ENCODE measurements at regions not wholly inside any gene's neighbourhood (a gene's known extent, or its start where the extent isn't known, plus 50 kb on each side); places are given as distances from the start of the nearest gene placed in this dataset.

- Mint-ChIP-seq H3K36me3 (ENCODE audit: insufficient read depth, unreplicated experiment) (no peaks in the 10 kb centered on the region), H3K27me3 (ENCODE audit: unreplicated experiment) (no peaks in the 10 kb centered on the region), H3K9me3 (ENCODE audit: low read depth, unreplicated experiment) (peaks cover 9% of the 10 kb centered on the region), H3K27ac (ENCODE audit: unreplicated experiment) (no peak overlapping the region), H3K4me1 (ENCODE audit: low read depth, unreplicated experiment) (no peaks in the 10 kb centered on the region), H3K4me3 (ENCODE audit: low read depth, unreplicated experiment) (no peak overlapping the region)
- intact Hi-C loops (cut with micrococcal nuclease; ENCODE audit: unreplicated experiment) = no loop called here
- BruUV-seq (replicated peaks) = no TSS peak
- TF ChIP-seq CTCF (IDR thresholded peaks at IDR 0.05; ENCODE audit: unreplicated experiment) = no peak
- CTCF ChIA-PET = no interaction called here
- no peak for DNase-seq
Measured at GRCh38 chr6:66930559-66931290, 1223.7 kb upstream of the EYS start.

GRCh38 chr6:66926060-66926459 is 1219.0 kb upstream of the EYS start:
- no peaks in the 10 kb centered on the region for H3K27me3 Mint-ChIP-seq (ENCODE audit: unreplicated experiment)
- no peak for DNase-seq
- H3K4me1 Mint-ChIP-seq (ENCODE audit: low read depth, unreplicated experiment) = no peaks in the 10 kb centered on the region
- CTCF ChIA-PET = no interaction called here
- no peaks in the 10 kb centered on the region for H3K36me3 Mint-ChIP-seq (ENCODE audit: insufficient read depth, unreplicated experiment)
- H3K27ac Mint-ChIP-seq (ENCODE audit: unreplicated experiment) = no peak overlapping the region
- BruUV-seq (replicated peaks) = no TSS peak
- intact Hi-C loops (cut with micrococcal nuclease; ENCODE audit: unreplicated experiment) = no loop called here
- peaks cover 8% of the 10 kb centered on the region for H3K9me3 Mint-ChIP-seq (ENCODE audit: low read depth, unreplicated experiment)
- no peak overlapping the region for H3K4me3 Mint-ChIP-seq (ENCODE audit: low read depth, unreplicated experiment)
- no peak for TF ChIP-seq CTCF (IDR thresholded peaks at IDR 0.05; ENCODE audit: unreplicated experiment)

GRCh38 chr6:66913657-66914056 is 1206.6 kb upstream of the EYS start:
- Mint-ChIP-seq H3K4me1 (ENCODE audit: low read depth, unreplicated experiment) (no peaks in the 10 kb centered on the region), H3K27ac (ENCODE audit: unreplicated experiment) (no peak overlapping the region), H3K27me3 (ENCODE audit: unreplicated experiment) (no peaks in the 10 kb centered on the region), H3K36me3 (ENCODE audit: insufficient read depth, unreplicated experiment) (no peaks in the 10 kb centered on the region), H3K4me3 (ENCODE audit: low read depth, unreplicated experiment) (no peak overlapping the region), H3K9me3 (ENCODE audit: low read depth, unreplicated experiment) (no peaks in the 10 kb centered on the region)
- DNase-seq = no peak
- no peak for TF ChIP-seq CTCF (IDR thresholded peaks at IDR 0.05; ENCODE audit: unreplicated experiment)
- intact Hi-C loops (cut with micrococcal nuclease; ENCODE audit: unreplicated experiment) = no loop called here
- CTCF ChIA-PET = no interaction called here
- no TSS peak for BruUV-seq (replicated peaks)

GRCh38 chr6:66902457-66902856 is 1195.4 kb upstream of the EYS start:
- H3K9me3 Mint-ChIP-seq (ENCODE audit: low read depth, unreplicated experiment) = peaks cover 11% of the 10 kb centered on the region
- H3K4me3 Mint-ChIP-seq (ENCODE audit: low read depth, unreplicated experiment) = no peak overlapping the region
- intact Hi-C loops (cut with micrococcal nuclease; ENCODE audit: unreplicated experiment) = no loop called here
- H3K36me3 Mint-ChIP-seq (ENCODE audit: insufficient read depth, unreplicated experiment) = no peaks in the 10 kb centered on the region
- no peaks in the 10 kb centered on the region for H3K4me1 Mint-ChIP-seq (ENCODE audit: low read depth, unreplicated experiment)
- H3K27ac Mint-ChIP-seq (ENCODE audit: unreplicated experiment) = no peak overlapping the region
- no TSS peak for BruUV-seq (replicated peaks)
- TF ChIP-seq CTCF (IDR thresholded peaks at IDR 0.05; ENCODE audit: unreplicated experiment) = no peak
- H3K27me3 Mint-ChIP-seq (ENCODE audit: unreplicated experiment) = no peaks in the 10 kb centered on the region
- DNase-seq = no peak
- CTCF ChIA-PET = no interaction called here

All from Calu3 (cell line).